ENCODE measurements at regions not wholly inside any gene's neighbourhood (a gene's known extent, or its start where the extent isn't known, plus 50 kb on each side); places are given as distances from the start of the nearest gene placed in this dataset.

GRCh38 chr6:170483413-170483812 is 69.7 kb downstream of the PSMB1 start:
- TF ChIP-seq CTCF (IDR thresholded peaks at IDR 0.05), result no peak
- ATAC-seq (ENCODE audit: low FRiP score) (no peak), DNase-seq (ENCODE audit: low spot score) (no peak)

- DNase-seq (ENCODE audit: low spot score) (no peak), ATAC-seq (ENCODE audit: low FRiP score) (no peak)
- no peak for TF ChIP-seq CTCF (IDR thresholded peaks at IDR 0.05)
These were observed 72.9 kb downstream of the PSMB1 start for GRCh38 chr6:170480050-170480692.

- DNase-seq (ENCODE audit: low spot score) (no peak), ATAC-seq (ENCODE audit: low FRiP score) (no peak)
- TF ChIP-seq CTCF (IDR thresholded peaks at IDR 0.05), result no peak
These were observed 76.7 kb downstream of the PSMB1 start for GRCh38 chr6:170476360-170476759.

GRCh38 chr6:170475118-170475517 is 78.0 kb downstream of the PSMB1 start:
- DNase-seq (ENCODE audit: low spot score), result no peak
- ATAC-seq (ENCODE audit: low FRiP score), result no peak
- no peak for TF ChIP-seq CTCF (IDR thresholded peaks at IDR 0.05)

- DNase-seq (ENCODE audit: low spot score) (no peak), ATAC-seq (ENCODE audit: low FRiP score) (no peak)
- TF ChIP-seq CTCF (IDR thresholded peaks at IDR 0.05), result no peak
These were observed 79.3 kb downstream of the PSMB1 start for GRCh38 chr6:170473801-170474200.

- no peak for DNase-seq (ENCODE audit: low spot score)
- TF ChIP-seq CTCF (IDR thresholded peaks at IDR 0.05), result no peak
- no peak for ATAC-seq (ENCODE audit: low FRiP score)
These were observed 79.8 kb downstream of the PSMB1 start for GRCh38 chr6:170473301-170473717.

- no peak for TF ChIP-seq CTCF (IDR thresholded peaks at IDR 0.05)
- DNase-seq (ENCODE audit: low spot score) (no peak), ATAC-seq (ENCODE audit: low FRiP score) (no peak)
These were observed 81.6 kb downstream of the PSMB1 start for GRCh38 chr6:170471491-170471890.
